Neural cell (in vitro differentiated cells): ENCODE measurements at regions not wholly inside any gene's neighbourhood (a gene's known extent, or its start where the extent isn't known, plus 50 kb on each side); places are given as distances from the start of the nearest gene placed in this dataset.

Source experiments
- H2AFZ ChIP-seq: fragments of 200-600, 300-800 bp; sonication (generic), shearing (Covaris generic); 2 replicates; pipeline ENCODE4 v1.6.0; 2014; ENCODE audit warnings: low read depth, mild to moderate bottlenecking, antibody characterized with exemption, low read length, moderate library complexity
- H3F3A ChIP-seq: fragments of 200-600 bp; shearing (Covaris generic); 2 replicates; pipeline ENCODE4 v1.6.1; 2016; ENCODE audit warnings: mild to moderate bottlenecking, moderate library complexity, mixed read lengths, antibody characterized with exemption, low read length; ENCODE audit not compliant: insufficient read depth, poor library complexity, severe bottlenecking
- H3K27ac ChIP-seq: fragments of 200-600, 300-800 bp; sonication (generic), shearing (Covaris generic); 2 replicates; pipeline ENCODE4 v1.5.1; 2014; ENCODE audit warnings: mild to moderate bottlenecking, low read length, moderate library complexity
- H3K27me3 ChIP-seq: fragments of 300-800, 200-600 bp; sonication (generic), shearing (Covaris generic); 2 replicates; pipeline ENCODE4 v1.6.0; 2014; ENCODE audit warnings: mild to moderate bottlenecking, low read depth, low read length, moderate library complexity; ENCODE audit not compliant: insufficient read depth
- H3K36me3 ChIP-seq: fragments of 300-800, 200-600 bp; sonication (generic), shearing (Covaris generic); 2 replicates; pipeline ENCODE4 v1.5.1; 2014; ENCODE audit warnings: mild to moderate bottlenecking, antibody characterized with exemption, low read length, moderate library complexity; ENCODE audit not compliant: insufficient read depth
- H3K4me2 ChIP-seq: fragments of 300-800, 200-600 bp; sonication (generic), shearing (Covaris generic); 2 replicates; pipeline ENCODE4 v1.6.0; 2014; ENCODE audit warnings: mild to moderate bottlenecking, low read length
- H3K4me3 ChIP-seq: fragments of 300-800, 200-600 bp; sonication (generic), shearing (Covaris generic); 2 replicates; pipeline ENCODE4 v1.5.1; 2014; ENCODE audit warnings: mild to moderate bottlenecking, low read length, moderate library complexity
- H3K79me2 ChIP-seq: fragments of 200-600 bp; shearing (Covaris generic); replicated peaks from 2 replicates; pipeline ENCODE4 v1.6.0; 2014; ENCODE audit warnings: mild to moderate bottlenecking, low read length, moderate library complexity; ENCODE audit not compliant: insufficient read depth
- H3K9ac ChIP-seq: fragments of 300-800, 200-600 bp; sonication (generic), shearing (Covaris generic); 2 replicates; pipeline ENCODE4 v1.6.1; 2016; ENCODE audit warnings: mild to moderate bottlenecking, low read length, mixed read lengths
- H3K9me2 ChIP-seq: fragments of 200-600 bp; shearing (Covaris generic); 2 replicates; pipeline ENCODE4 v1.6.1; 2016; ENCODE audit warnings: mild to moderate bottlenecking, low read length, mixed read lengths; ENCODE audit not compliant: insufficient read depth
- H3K9me3 ChIP-seq: fragments of 200-600, 300-800 bp; sonication (generic), shearing (Covaris generic); 2 replicates; pipeline ENCODE4 v1.6.1; 2016; ENCODE audit warnings: mild to moderate bottlenecking, mixed run types, low read length, moderate library complexity, mixed read lengths
- H4K20me1 ChIP-seq: fragments of 200-600 bp; shearing (Covaris generic); 2 replicates; pipeline ENCODE4 v1.6.1; 2016; ENCODE audit warnings: mild to moderate bottlenecking, mixed run types; ENCODE audit not compliant: insufficient read depth
- EP300 ChIP-seq: fragments of 450-650 bp; conservative IDR thresholded peaks from 2 replicates; pipeline ENCODE4 v1.6.1; 2014; ENCODE audit warnings: antibody characterized with exemption, mild to moderate bottlenecking, moderate library complexity; ENCODE audit not compliant: poor library complexity, severe bottlenecking
- EZH2 ChIP-seq: fragments of 200-600, 300-800 bp; shearing (Covaris generic), sonication (generic); IDR thresholded peaks from 2 replicates; pipeline ENCODE4 v1.6.1; 2014; ENCODE audit warnings: antibody characterized with exemption, low read length, borderline replicate concordance, mild to moderate bottlenecking; ENCODE audit not compliant: insufficient read depth, poor library complexity, severe bottlenecking
- MXI1 ChIP-seq: fragments of 450-650 bp; conservative IDR thresholded peaks from 2 replicates; pipeline ENCODE4 v1.6.1; 2014; ENCODE audit warnings: antibody characterized with exemption, mild to moderate bottlenecking; ENCODE audit not compliant: poor library complexity, severe bottlenecking
- POLR2AphosphoS5 ChIP-seq: IDR thresholded peaks from 2 replicates; pipeline ENCODE4 v1.6.1; 2012
- RAD21 ChIP-seq: fragments of 450-650 bp; conservative IDR thresholded peaks from 2 replicates; pipeline ENCODE4 v1.6.1; 2014; ENCODE audit warnings: antibody characterized with exemption, mild to moderate bottlenecking, moderate library complexity
- SMC3 ChIP-seq: fragments of 450-650 bp; conservative IDR thresholded peaks from 2 replicates; pipeline ENCODE4 v1.6.1; 2014; ENCODE audit warnings: antibody characterized with exemption, mild to moderate bottlenecking, moderate library complexity; ENCODE audit not compliant: poor library complexity
- TAF1 ChIP-seq: IDR thresholded peaks from 2 replicates; pipeline ENCODE4 v1.6.1; 2012; ENCODE audit warnings: low read depth
- TF ChIP-seq, protein P1 (sequence below): IDR thresholded peaks from 2 replicates; pipeline ENCODE4 v1.6.1; 2012; ENCODE audit warnings: borderline replicate concordance
- TF ChIP-seq, protein P2 (sequence below): fragments of 450-650 bp; IDR thresholded peaks from 2 replicates; pipeline ENCODE4 v1.5.1; 2014; ENCODE audit warnings: antibody characterized with exemption, mild to moderate bottlenecking, moderate library complexity; ENCODE audit not compliant: poor library complexity, severe bottlenecking

DNA sequence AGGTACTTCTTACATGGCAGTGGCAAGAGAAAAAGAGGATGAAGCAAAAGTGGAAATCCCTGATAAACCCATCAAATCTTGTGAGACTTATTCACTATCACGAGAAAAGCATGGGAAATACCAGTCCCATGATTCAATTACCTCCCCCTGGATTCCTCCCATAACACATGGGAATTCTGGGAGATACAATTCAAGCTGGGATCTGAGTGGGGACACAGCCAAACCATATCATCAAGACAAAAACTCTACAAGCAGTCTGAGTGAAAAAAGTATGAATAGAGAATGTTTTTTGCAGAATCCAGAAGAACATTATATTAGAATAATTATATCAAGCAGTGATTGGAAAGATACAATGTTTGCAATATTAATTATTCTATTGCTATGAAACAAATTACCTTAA lies 893.7 kb downstream of the FAM181B start:
- no peaks in the 10 kb centered on the region for H3K9me3 ChIP-seq
- no peaks in the 10 kb centered on the region for H3K79me2 ChIP-seq
- TF ChIP-seq MXI1, result no peak
- TF ChIP-seq, protein P1, sequence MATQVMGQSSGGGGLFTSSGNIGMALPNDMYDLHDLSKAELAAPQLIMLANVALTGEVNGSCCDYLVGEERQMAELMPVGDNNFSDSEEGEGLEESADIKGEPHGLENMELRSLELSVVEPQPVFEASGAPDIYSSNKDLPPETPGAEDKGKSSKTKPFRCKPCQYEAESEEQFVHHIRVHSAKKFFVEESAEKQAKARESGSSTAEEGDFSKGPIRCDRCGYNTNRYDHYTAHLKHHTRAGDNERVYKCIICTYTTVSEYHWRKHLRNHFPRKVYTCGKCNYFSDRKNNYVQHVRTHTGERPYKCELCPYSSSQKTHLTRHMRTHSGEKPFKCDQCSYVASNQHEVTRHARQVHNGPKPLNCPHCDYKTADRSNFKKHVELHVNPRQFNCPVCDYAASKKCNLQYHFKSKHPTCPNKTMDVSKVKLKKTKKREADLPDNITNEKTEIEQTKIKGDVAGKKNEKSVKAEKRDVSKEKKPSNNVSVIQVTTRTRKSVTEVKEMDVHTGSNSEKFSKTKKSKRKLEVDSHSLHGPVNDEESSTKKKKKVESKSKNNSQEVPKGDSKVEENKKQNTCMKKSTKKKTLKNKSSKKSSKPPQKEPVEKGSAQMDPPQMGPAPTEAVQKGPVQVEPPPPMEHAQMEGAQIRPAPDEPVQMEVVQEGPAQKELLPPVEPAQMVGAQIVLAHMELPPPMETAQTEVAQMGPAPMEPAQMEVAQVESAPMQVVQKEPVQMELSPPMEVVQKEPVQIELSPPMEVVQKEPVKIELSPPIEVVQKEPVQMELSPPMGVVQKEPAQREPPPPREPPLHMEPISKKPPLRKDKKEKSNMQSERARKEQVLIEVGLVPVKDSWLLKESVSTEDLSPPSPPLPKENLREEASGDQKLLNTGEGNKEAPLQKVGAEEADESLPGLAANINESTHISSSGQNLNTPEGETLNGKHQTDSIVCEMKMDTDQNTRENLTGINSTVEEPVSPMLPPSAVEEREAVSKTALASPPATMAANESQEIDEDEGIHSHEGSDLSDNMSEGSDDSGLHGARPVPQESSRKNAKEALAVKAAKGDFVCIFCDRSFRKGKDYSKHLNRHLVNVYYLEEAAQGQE, result no peak
- no peak for TF ChIP-seq TAF1
- no peak for TF ChIP-seq EP300
- TF ChIP-seq RAD21, result no peak
- no peak for TF ChIP-seq POLR2AphosphoS5
- TF ChIP-seq, protein P2, sequence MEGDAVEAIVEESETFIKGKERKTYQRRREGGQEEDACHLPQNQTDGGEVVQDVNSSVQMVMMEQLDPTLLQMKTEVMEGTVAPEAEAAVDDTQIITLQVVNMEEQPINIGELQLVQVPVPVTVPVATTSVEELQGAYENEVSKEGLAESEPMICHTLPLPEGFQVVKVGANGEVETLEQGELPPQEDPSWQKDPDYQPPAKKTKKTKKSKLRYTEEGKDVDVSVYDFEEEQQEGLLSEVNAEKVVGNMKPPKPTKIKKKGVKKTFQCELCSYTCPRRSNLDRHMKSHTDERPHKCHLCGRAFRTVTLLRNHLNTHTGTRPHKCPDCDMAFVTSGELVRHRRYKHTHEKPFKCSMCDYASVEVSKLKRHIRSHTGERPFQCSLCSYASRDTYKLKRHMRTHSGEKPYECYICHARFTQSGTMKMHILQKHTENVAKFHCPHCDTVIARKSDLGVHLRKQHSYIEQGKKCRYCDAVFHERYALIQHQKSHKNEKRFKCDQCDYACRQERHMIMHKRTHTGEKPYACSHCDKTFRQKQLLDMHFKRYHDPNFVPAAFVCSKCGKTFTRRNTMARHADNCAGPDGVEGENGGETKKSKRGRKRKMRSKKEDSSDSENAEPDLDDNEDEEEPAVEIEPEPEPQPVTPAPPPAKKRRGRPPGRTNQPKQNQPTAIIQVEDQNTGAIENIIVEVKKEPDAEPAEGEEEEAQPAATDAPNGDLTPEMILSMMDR, result no peak
- TF ChIP-seq EZH2, result no peak
- TF ChIP-seq SMC3, result no peak
- no peak overlapping the region for H3K4me3 ChIP-seq
- no peak overlapping the region for H3K27ac ChIP-seq
- H3F3A ChIP-seq, result no peaks in the 10 kb centered on the region
- no peaks in the 10 kb centered on the region for H4K20me1 ChIP-seq
- no peak overlapping the region for H2AFZ ChIP-seq
- H3K36me3 ChIP-seq, result no peaks in the 10 kb centered on the region
- H3K27me3 ChIP-seq, result no peaks in the 10 kb centered on the region
- no peak overlapping the region for H3K4me2 ChIP-seq
- H3K9ac ChIP-seq, result no peak overlapping the region
- no peaks in the 10 kb centered on the region for H3K9me2 ChIP-seq

- Histone ChIP-seq H3K9ac (no peak overlapping the region), H3K27ac (no peak overlapping the region), H3K4me3 (no peak overlapping the region), H3K4me2 (no peak overlapping the region), H3K9me3 (no peaks in the 10 kb centered on the region), H3K9me2 (no peaks in the 10 kb centered on the region), H3K27me3 (no peaks in the 10 kb centered on the region), H3F3A (no peaks in the 10 kb centered on the region), H3K79me2 (no peaks in the 10 kb centered on the region), H3K36me3 (no peaks in the 10 kb centered on the region), H2AFZ (no peak overlapping the region), H4K20me1 (no peaks in the 10 kb centered on the region)
- TF ChIP-seq POLR2AphosphoS5 (no peak), SMC3 (no peak), RAD21 (no peak), EP300 (no peak), TAF1 (no peak), EZH2 (no peak), MXI1 (no peak)
- TF ChIP-seq, protein P1, result no peak
- TF ChIP-seq, protein P2, result no peak
Measured at GRCh38 chr11:81839016-81839415, 894.6 kb downstream of the FAM181B start.
